ENCODE measurements at regions not wholly inside any gene's neighbourhood (a gene's known extent, or its start where the extent isn't known, plus 50 kb on each side); places are given as distances from the start of the nearest gene placed in this dataset.

DNA sequence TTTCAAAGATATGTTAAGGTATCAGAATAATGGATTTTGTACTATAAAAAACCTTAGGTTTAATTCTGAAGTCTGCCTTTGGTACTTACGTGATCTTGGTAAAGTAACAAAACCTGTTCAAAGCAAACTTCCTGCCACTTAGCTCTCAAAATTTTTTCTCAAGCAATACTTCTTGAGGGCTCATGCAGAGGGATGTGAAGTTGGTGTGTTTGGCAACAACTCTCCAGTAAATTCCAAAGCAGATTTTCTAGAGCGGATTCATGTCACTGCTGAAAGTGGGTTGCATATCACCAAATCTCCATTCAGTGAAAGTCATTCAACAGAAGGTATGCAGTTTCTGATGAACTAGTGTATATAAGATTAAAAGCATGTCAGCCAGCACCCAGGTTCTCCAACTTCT is 856.7 kb downstream of the CDH8 start:
- DNase-seq (ENCODE audit: low spot score), result no peak
- H3K4me1 ChIP-seq (replicated peaks), result no peaks in the 10 kb centered on the region
- H3K9me3 ChIP-seq, result no peaks in the 10 kb centered on the region
- intact Hi-C loops (cut with DNase I), result no loop called here
- no peaks in the 10 kb centered on the region for H3K27me3 ChIP-seq (replicated peaks; ENCODE audit: insufficient read depth)
- H3K4me3 ChIP-seq, result no peak overlapping the region
- no peak for TF ChIP-seq POLR2A (IDR thresholded peaks at IDR 0.05)
- TF ChIP-seq, protein P1, sequence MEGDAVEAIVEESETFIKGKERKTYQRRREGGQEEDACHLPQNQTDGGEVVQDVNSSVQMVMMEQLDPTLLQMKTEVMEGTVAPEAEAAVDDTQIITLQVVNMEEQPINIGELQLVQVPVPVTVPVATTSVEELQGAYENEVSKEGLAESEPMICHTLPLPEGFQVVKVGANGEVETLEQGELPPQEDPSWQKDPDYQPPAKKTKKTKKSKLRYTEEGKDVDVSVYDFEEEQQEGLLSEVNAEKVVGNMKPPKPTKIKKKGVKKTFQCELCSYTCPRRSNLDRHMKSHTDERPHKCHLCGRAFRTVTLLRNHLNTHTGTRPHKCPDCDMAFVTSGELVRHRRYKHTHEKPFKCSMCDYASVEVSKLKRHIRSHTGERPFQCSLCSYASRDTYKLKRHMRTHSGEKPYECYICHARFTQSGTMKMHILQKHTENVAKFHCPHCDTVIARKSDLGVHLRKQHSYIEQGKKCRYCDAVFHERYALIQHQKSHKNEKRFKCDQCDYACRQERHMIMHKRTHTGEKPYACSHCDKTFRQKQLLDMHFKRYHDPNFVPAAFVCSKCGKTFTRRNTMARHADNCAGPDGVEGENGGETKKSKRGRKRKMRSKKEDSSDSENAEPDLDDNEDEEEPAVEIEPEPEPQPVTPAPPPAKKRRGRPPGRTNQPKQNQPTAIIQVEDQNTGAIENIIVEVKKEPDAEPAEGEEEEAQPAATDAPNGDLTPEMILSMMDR (IDR thresholded peaks at IDR 0.05), result no peak
- no peak for TF ChIP-seq POLR2AphosphoS5 (IDR thresholded peaks at IDR 0.05)
- no peak overlapping the region for H3K27ac ChIP-seq
- 46% methylated on average over 2 of the region's 2 CpGs for WGBS
- H3K36me3 ChIP-seq, result no peaks in the 10 kb centered on the region

DNA sequence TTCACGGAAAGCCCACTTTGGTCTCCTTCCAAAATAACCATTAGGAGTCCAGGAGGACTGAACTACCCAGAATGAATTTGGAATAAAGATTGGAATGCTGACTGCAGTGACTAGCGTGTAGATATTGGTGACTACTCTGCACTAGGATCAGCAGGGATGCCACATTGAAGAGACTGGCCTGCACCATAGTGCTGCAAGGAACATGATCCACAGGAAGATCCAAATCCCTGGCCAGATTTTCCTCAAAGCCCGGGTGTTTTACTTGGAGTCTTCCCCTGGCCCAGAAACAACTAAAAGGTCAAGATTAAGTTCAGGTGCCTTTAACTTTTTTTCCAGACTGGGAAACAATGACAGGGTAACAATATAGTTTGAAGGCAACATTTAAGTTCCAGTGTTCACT is 870.4 kb downstream of the CDH8 start:
- TF ChIP-seq POLR2AphosphoS5 (IDR thresholded peaks at IDR 0.05), result no peak
- TF ChIP-seq, protein P1 (IDR thresholded peaks at IDR 0.05), result no peak
- TF ChIP-seq POLR2A (IDR thresholded peaks at IDR 0.05), result no peak
- H3K4me3 ChIP-seq, result no peak overlapping the region
- intact Hi-C loops (cut with DNase I), result no loop called here
- no peaks in the 10 kb centered on the region for H3K4me1 ChIP-seq (replicated peaks)
- no peak for DNase-seq (ENCODE audit: low spot score)
- no peak overlapping the region for H3K27ac ChIP-seq
- H3K27me3 ChIP-seq (replicated peaks; ENCODE audit: insufficient read depth), result no peaks in the 10 kb centered on the region
- no peaks in the 10 kb centered on the region for H3K9me3 ChIP-seq
- H3K36me3 ChIP-seq, result no peaks in the 10 kb centered on the region
- 66% methylated on average over 3 of the region's 3 CpGs for WGBS

DNA sequence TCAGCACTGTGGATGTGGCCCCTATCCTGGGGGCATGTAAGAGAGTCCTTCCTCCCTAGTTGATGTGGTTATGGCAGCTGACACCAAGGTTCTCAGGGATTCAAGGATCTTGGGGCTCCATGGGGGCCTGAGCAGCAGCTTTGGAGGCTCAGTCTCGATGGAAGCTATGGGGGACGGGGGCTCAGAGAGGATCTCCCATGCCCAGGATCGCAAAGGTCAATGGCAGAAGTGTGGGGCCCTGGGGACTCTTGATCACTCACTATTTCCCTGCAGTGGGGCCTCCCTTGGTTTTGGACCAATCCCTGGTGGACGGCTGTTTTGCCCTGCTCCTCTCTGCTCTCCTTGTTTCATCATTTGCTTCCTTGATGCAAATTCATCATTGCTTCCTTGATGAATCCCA is 885.9 kb downstream of the CDH8 start:
- H3K9me3 ChIP-seq, result no peaks in the 10 kb centered on the region
- H3K4me1 ChIP-seq (replicated peaks), result no peaks in the 10 kb centered on the region
- intact Hi-C loops (cut with DNase I), result no loop called here
- WGBS, result 95% methylated on average over 4 of the region's 4 CpGs
- no peak for DNase-seq (ENCODE audit: low spot score)
- H3K36me3 ChIP-seq, result no peaks in the 10 kb centered on the region
- H3K4me3 ChIP-seq, result no peak overlapping the region
- no peak overlapping the region for H3K27ac ChIP-seq
- TF ChIP-seq POLR2A (IDR thresholded peaks at IDR 0.05) (no peak), POLR2AphosphoS5 (IDR thresholded peaks at IDR 0.05) (no peak)
- TF ChIP-seq, protein P1 (IDR thresholded peaks at IDR 0.05), result no peak
- no peaks in the 10 kb centered on the region for H3K27me3 ChIP-seq (replicated peaks; ENCODE audit: insufficient read depth)

DNA sequence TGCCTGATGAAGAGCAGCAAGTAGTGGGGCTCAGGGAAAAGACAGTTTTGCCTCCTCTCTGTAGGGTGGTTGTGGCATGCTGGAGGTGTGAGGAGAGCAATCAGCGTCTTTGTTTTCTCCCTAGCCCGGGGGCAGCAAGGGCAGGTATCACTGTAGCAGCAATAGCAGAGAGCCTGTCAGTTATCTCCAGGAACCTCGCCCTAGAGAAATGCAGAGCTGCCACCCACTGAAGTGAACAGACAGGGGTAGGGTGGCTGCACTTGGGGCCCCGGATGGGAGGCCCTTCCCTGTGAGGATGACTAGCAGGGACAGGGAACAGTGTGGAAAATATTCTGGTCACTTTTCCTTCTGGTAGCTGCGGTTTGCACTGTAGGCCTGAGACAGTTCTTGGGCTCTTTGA is 886.5 kb downstream of the CDH8 start:
- Histone ChIP-seq H3K4me1 (replicated peaks) (no peaks in the 10 kb centered on the region), H3K27ac (no peak overlapping the region), H3K4me3 (no peak overlapping the region), H3K36me3 (no peaks in the 10 kb centered on the region), H3K9me3 (no peaks in the 10 kb centered on the region), H3K27me3 (replicated peaks; ENCODE audit: insufficient read depth) (no peaks in the 10 kb centered on the region)
- WGBS, result 64% methylated on average over 5 of the region's 5 CpGs
- no peak for TF ChIP-seq POLR2A (IDR thresholded peaks at IDR 0.05)
- TF ChIP-seq, protein P1 (IDR thresholded peaks at IDR 0.05), result no peak
- TF ChIP-seq POLR2AphosphoS5 (IDR thresholded peaks at IDR 0.05), result no peak
- no peak for DNase-seq (ENCODE audit: low spot score)
- intact Hi-C loops (cut with DNase I), result no loop called here

DNA sequence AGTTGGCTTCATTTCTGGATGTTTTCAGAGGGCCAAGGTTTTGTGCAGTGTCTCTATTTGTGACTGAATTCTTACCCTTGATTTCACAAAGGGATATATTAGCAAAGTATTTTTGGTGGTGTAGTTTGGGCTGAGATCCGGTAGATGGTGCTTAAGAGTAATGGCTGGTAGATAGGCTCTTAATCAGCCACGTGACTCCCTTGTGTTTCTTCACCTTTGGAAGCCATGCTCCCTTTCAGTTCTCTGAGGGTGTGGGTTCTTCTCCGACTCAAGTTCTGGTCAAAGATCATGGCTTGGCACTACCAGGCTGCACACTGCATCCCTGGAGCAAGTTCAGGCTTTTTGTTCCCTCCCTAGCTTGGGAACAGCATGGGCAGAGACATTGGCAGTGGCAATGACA is 887.3 kb downstream of the CDH8 start:
- Histone ChIP-seq H3K36me3 (no peaks in the 10 kb centered on the region), H3K9me3 (no peaks in the 10 kb centered on the region), H3K4me3 (no peak overlapping the region), H3K27ac (no peak overlapping the region), H3K4me1 (replicated peaks) (no peaks in the 10 kb centered on the region), H3K27me3 (replicated peaks; ENCODE audit: insufficient read depth) (no peaks in the 10 kb centered on the region)
- WGBS, result 85% methylated on average over 3 of the region's 3 CpGs
- intact Hi-C loops (cut with DNase I), result no loop called here
- TF ChIP-seq POLR2AphosphoS5 (IDR thresholded peaks at IDR 0.05), result no peak
- no peak for TF ChIP-seq POLR2A (IDR thresholded peaks at IDR 0.05)
- TF ChIP-seq, protein P1 (IDR thresholded peaks at IDR 0.05), result no peak
- no peak for DNase-seq (ENCODE audit: low spot score)

Measured in prostate gland (tissue), 2 donors.